ENCODE measurements at regions not wholly inside any gene's neighbourhood (a gene's known extent, or its start where the extent isn't known, plus 50 kb on each side); places are given as distances from the start of the nearest gene placed in this dataset.

GRCh38 chr2:12971581-12972365 lies 255.0 kb downstream of the TRIB2 start:
- no peak overlapping the region for H3K27ac ChIP-seq
- no peak for DNase-seq (ENCODE audit: low spot score)
- no peak overlapping the region for H3K4me3 ChIP-seq
- no peak for TF ChIP-seq CTCF (IDR thresholded peaks at IDR 0.05)

- H3K27ac ChIP-seq = no peak overlapping the region
- no peak for DNase-seq (ENCODE audit: low spot score)
- H3K4me3 ChIP-seq = no peak overlapping the region
- no peak for TF ChIP-seq CTCF (IDR thresholded peaks at IDR 0.05)
Observed at GRCh38 chr2:12978066-12978835, 261.5 kb downstream of the TRIB2 start.

- Histone ChIP-seq H3K4me3 (no peak overlapping the region), H3K27ac (no peak overlapping the region)
- DNase-seq (ENCODE audit: low spot score) = no peak
- TF ChIP-seq CTCF (IDR thresholded peaks at IDR 0.05) = no peak
Observed at GRCh38 chr2:12979066-12979465, 262.3 kb downstream of the TRIB2 start.

GRCh38 chr2:12980817-12981216 lies 264.1 kb downstream of the TRIB2 start:
- DNase-seq (ENCODE audit: low spot score) = no peak
- no peak for TF ChIP-seq CTCF (IDR thresholded peaks at IDR 0.05)
- Histone ChIP-seq H3K27ac (no peak overlapping the region), H3K4me3 (no peak overlapping the region)

GRCh38 chr2:12982149-12982584 lies 265.4 kb downstream of the TRIB2 start:
- Histone ChIP-seq H3K27ac (no peak overlapping the region), H3K4me3 (no peak overlapping the region)
- no peak for TF ChIP-seq CTCF (IDR thresholded peaks at IDR 0.05)
- DNase-seq (ENCODE audit: low spot score) = no peak

- TF ChIP-seq CTCF (IDR thresholded peaks at IDR 0.05) = no peak
- Histone ChIP-seq H3K4me3 (no peak overlapping the region), H3K27ac (no peak overlapping the region)
- no peak for DNase-seq (ENCODE audit: low spot score)
Observed at GRCh38 chr2:12987246-12987645, 270.5 kb downstream of the TRIB2 start.

All from coronary artery (tissue), 2 donors.